ENCODE measurements at regions not wholly inside any gene's neighbourhood (a gene's known extent, or its start where the extent isn't known, plus 50 kb on each side); places are given as distances from the start of the nearest gene placed in this dataset.
A peak's percentile ranks its signal among the peaks of the same experiment; 100 is the strongest.

DNA sequence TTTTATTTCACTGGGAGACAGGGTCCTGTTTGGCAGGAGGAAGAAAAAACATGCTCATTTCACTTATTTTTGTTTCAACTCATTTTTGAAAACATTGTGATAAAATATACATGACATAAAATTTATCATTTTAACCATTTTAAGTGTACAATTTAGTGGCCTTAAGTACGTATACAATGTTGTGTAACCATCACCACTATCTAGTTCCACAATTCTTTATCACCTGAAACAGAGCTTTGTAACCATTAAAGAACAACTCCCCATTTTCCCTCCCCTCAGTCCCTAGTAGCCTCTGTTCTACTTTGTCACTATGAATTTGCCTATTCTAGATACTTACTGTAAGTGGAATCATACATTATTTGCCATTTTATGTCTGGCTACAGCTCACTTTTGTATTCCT lies 143.8 kb downstream of the GPAT3 start:
- TF ChIP-seq, protein P1, sequence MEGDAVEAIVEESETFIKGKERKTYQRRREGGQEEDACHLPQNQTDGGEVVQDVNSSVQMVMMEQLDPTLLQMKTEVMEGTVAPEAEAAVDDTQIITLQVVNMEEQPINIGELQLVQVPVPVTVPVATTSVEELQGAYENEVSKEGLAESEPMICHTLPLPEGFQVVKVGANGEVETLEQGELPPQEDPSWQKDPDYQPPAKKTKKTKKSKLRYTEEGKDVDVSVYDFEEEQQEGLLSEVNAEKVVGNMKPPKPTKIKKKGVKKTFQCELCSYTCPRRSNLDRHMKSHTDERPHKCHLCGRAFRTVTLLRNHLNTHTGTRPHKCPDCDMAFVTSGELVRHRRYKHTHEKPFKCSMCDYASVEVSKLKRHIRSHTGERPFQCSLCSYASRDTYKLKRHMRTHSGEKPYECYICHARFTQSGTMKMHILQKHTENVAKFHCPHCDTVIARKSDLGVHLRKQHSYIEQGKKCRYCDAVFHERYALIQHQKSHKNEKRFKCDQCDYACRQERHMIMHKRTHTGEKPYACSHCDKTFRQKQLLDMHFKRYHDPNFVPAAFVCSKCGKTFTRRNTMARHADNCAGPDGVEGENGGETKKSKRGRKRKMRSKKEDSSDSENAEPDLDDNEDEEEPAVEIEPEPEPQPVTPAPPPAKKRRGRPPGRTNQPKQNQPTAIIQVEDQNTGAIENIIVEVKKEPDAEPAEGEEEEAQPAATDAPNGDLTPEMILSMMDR (IDR thresholded peaks at IDR 0.05) = no peak
- no peak for TF ChIP-seq POLR2A (IDR thresholded peaks at IDR 0.05)
- TF ChIP-seq EP300 (IDR thresholded peaks at IDR 0.05) = no peak
- 63 to 87% methylated on average over 1 of the region's 1 CpG for WGBS, 2 donors
- H3K4me3 ChIP-seq = no peak overlapping the region
- no peak overlapping the region for H3K27ac ChIP-seq
- no peaks in the 10 kb centered on the region for H3K27me3 ChIP-seq
- H3K36me3 ChIP-seq = no peaks in the 10 kb centered on the region
- H3K4me1 ChIP-seq = peaks cover 0 to 12% (median 0%) of the 10 kb centered on the region in 4 donors
- H3K9me3 ChIP-seq = no peaks in the 10 kb centered on the region
- no peak for DNase-seq (ENCODE audit: low spot score in 2 of 2)

DNA sequence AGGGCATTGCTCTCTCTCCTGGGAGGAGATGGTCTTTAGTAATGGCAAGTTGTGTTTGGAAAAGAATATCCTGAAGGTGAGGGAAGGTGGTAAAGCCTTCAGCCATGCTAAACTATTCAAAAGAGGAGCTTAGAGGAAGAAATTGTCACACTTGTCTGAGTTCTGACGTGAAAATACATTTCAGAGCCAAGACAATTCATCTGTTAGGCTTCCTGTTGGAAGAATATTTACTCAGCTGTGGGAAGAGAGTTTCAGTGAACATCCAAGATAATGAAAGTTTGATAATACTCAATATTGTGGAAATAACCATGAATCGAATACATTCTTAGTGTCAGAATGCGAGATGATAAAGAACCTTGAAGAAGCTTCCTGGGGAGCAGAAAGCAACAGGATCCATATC lies 143.3 kb downstream of the GPAT3 start:
- no peak for DNase-seq (ENCODE audit: low spot score in 2 of 2)
- peaks cover 0 to 12% (median 0%) of the 10 kb centered on the region in 4 donors for H3K4me1 ChIP-seq
- no peaks in the 10 kb centered on the region for H3K36me3 ChIP-seq
- TF ChIP-seq POLR2A (IDR thresholded peaks at IDR 0.05) (no peak), EP300 (IDR thresholded peaks at IDR 0.05) (no peak)
- TF ChIP-seq, protein P1 (IDR thresholded peaks at IDR 0.05) = no peak
- H3K27ac ChIP-seq = no peak overlapping the region
- H3K9me3 ChIP-seq = no peaks in the 10 kb centered on the region
- no peak overlapping the region for H3K4me3 ChIP-seq
- no peaks in the 10 kb centered on the region for H3K27me3 ChIP-seq
- 54 to 57% methylated on average over 3 of the region's 3 CpGs for WGBS, 2 donors

DNA sequence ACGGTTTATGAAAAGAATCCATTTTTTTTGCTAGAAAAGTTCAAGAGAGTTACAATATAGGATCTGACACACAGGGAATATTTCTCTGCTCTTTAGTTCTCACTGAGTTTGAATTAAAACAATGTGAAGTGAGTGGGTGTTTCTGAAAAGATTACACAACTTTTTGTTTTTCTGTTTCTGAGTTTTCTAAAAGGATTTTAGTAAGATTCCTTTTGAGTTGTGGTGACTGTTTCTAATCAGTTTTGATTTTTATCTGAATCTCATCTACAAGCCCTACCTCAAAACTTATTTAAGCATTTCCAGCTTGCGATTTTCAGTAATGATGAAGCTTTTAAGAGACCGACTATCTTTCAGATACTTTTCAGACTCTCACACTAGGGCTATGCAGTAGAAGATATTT lies 141.7 kb downstream of the GPAT3 start:
- no peak for DNase-seq (ENCODE audit: low spot score in 2 of 2)
- Histone ChIP-seq H3K4me3 (no peak overlapping the region), H3K27ac (peak overlapping the region in 1 of 4 donors; percentile 52), H3K27me3 (no peaks in the 10 kb centered on the region), H3K9me3 (no peaks in the 10 kb centered on the region), H3K36me3 (no peaks in the 10 kb centered on the region), H3K4me1 (peaks cover 0 to 12% (median 0%) of the 10 kb centered on the region in 4 donors)
- TF ChIP-seq EP300 (IDR thresholded peaks at IDR 0.05) = no peak
- TF ChIP-seq, protein P1 (IDR thresholded peaks at IDR 0.05) = no peak
- no peak for TF ChIP-seq POLR2A (IDR thresholded peaks at IDR 0.05)
- 50 to 53% methylated on average over 3 of the region's 3 CpGs for WGBS, 2 donors

DNA sequence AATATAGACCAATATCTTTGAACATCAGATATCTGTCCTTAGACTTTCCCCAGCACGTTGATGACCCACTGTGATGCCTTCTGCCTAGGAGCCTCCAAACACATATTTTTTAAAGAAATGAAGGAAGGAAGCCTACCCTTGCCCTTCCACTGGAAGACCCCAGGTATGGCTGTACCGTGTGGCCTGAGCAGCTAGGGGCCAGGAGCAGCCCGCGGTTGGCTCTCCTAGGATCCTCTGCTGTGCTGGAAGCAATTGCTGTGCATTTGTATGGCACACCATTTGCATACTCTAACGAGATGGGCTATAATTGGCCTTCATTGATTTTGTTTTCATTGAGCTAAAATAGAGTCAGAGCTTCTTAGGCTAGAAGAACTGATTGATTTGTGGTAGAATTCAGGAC lies 128.8 kb downstream of the GPAT3 start:
- 82 to 88% methylated on average over 5 of the region's 5 CpGs for WGBS, 2 donors
- TF ChIP-seq, protein P1 (IDR thresholded peaks at IDR 0.05) = no peak
- TF ChIP-seq POLR2A (IDR thresholded peaks at IDR 0.05) = no peak
- no peak for TF ChIP-seq EP300 (IDR thresholded peaks at IDR 0.05)
- Histone ChIP-seq H3K36me3 (no peaks in the 10 kb centered on the region), H3K9me3 (no peaks in the 10 kb centered on the region), H3K27me3 (no peaks in the 10 kb centered on the region), H3K4me1 (no peaks in the 10 kb centered on the region), H3K4me3 (no peak overlapping the region), H3K27ac (no peak overlapping the region)
- no peak for DNase-seq (ENCODE audit: low spot score in 2 of 2)

DNA sequence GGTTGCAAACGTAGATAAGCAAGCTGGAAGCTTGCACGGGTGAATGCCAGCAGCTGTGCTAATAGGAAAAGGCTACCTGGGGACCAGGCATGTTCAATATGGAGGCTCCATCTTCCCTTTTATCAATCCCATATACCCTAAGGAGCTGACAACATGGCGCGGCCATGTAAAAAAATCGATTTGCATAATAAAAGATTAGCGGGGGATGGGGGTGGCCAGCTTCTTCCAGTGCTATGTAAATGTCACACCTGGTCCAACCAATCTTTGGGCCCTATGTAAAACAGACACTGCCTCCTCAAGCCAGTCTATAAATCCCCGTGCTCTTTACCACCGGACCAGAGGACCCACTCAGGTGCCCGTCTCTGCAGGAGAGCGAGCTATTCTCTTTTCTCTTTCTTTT lies 128.2 kb downstream of the GPAT3 start:
- Histone ChIP-seq H3K4me1 (peaks cover 0 to 3% (median 0%) of the 10 kb centered on the region in 4 donors), H3K9me3 (no peaks in the 10 kb centered on the region), H3K27ac (no peak overlapping the region), H3K36me3 (no peaks in the 10 kb centered on the region), H3K4me3 (no peak overlapping the region), H3K27me3 (no peaks in the 10 kb centered on the region)
- no peak for DNase-seq (ENCODE audit: low spot score in 2 of 2)
- TF ChIP-seq, protein P1 (IDR thresholded peaks at IDR 0.05) = no peak
- no peak for TF ChIP-seq POLR2A (IDR thresholded peaks at IDR 0.05)
- TF ChIP-seq EP300 (IDR thresholded peaks at IDR 0.05) = no peak
- 87 to 89% methylated on average over 10 of the region's 10 CpGs for WGBS, 2 donors

Measured in tibial nerve (tissue), 4 donors.